ENCODE measurements at regions not wholly inside any gene's neighbourhood (a gene's known extent, or its start where the extent isn't known, plus 50 kb on each side); places are given as distances from the start of the nearest gene placed in this dataset.

- Mint-ChIP-seq H3K27ac (no peak overlapping the region), H3K36me3 (no peaks in the 10 kb centered on the region), H3K9me3 (ENCODE audit: low read depth) (peaks cover 3% of the 10 kb centered on the region), H3K4me1 (no peaks in the 10 kb centered on the region), H3K27me3 (no peaks in the 10 kb centered on the region), H3K4me3 (no peak overlapping the region)
- DNase-seq (no peak), ATAC-seq (no peak)
- CTCF ChIA-PET, result no interaction called here
These were observed 301.2 kb downstream of the TGFB2 start for GRCh38 chr1:218646288-218646687.

GRCh38 chr1:218656301-218657037, 311.3 kb downstream of the TGFB2 start:
- H3K27me3 Mint-ChIP-seq, result no peaks in the 10 kb centered on the region
- no peak for DNase-seq
- ATAC-seq, result no peak
- no peak overlapping the region for H3K27ac Mint-ChIP-seq
- H3K4me1 Mint-ChIP-seq, result no peaks in the 10 kb centered on the region
- CTCF ChIA-PET, result no interaction called here
- no peak overlapping the region for H3K4me3 Mint-ChIP-seq
- no peaks in the 10 kb centered on the region for H3K36me3 Mint-ChIP-seq
- no peaks in the 10 kb centered on the region for H3K9me3 Mint-ChIP-seq (ENCODE audit: low read depth)

- Mint-ChIP-seq H3K4me1 (no peaks in the 10 kb centered on the region), H3K9me3 (ENCODE audit: low read depth) (no peaks in the 10 kb centered on the region), H3K27me3 (no peaks in the 10 kb centered on the region), H3K27ac (no peak overlapping the region), H3K4me3 (no peak overlapping the region), H3K36me3 (no peaks in the 10 kb centered on the region)
- ATAC-seq (no peak), DNase-seq (no peak)
- CTCF ChIA-PET, result no interaction called here
These were observed 313.1 kb downstream of the TGFB2 start for GRCh38 chr1:218658269-218658668.

GRCh38 chr1:218658899-218659298, 313.8 kb downstream of the TGFB2 start:
- Mint-ChIP-seq H3K9me3 (ENCODE audit: low read depth) (no peaks in the 10 kb centered on the region), H3K4me3 (no peak overlapping the region), H3K36me3 (no peaks in the 10 kb centered on the region), H3K4me1 (no peaks in the 10 kb centered on the region), H3K27ac (no peak overlapping the region), H3K27me3 (no peaks in the 10 kb centered on the region)
- CTCF ChIA-PET, result no interaction called here
- DNase-seq (no peak), ATAC-seq (no peak)

GRCh38 chr1:218659911-218660677, 315.0 kb downstream of the TGFB2 start:
- H3K27me3 Mint-ChIP-seq, result no peaks in the 10 kb centered on the region
- DNase-seq (no peak), ATAC-seq (no peak)
- no peaks in the 10 kb centered on the region for H3K9me3 Mint-ChIP-seq (ENCODE audit: low read depth)
- H3K27ac Mint-ChIP-seq, result no peak overlapping the region
- no peaks in the 10 kb centered on the region for H3K36me3 Mint-ChIP-seq
- H3K4me3 Mint-ChIP-seq, result no peak overlapping the region
- no peaks in the 10 kb centered on the region for H3K4me1 Mint-ChIP-seq
- CTCF ChIA-PET, result no interaction called here

GRCh38 chr1:218660678-218661053, 315.5 kb downstream of the TGFB2 start:
- Mint-ChIP-seq H3K27ac (no peak overlapping the region), H3K27me3 (no peaks in the 10 kb centered on the region), H3K4me1 (no peaks in the 10 kb centered on the region), H3K4me3 (no peak overlapping the region), H3K9me3 (ENCODE audit: low read depth) (no peaks in the 10 kb centered on the region), H3K36me3 (no peaks in the 10 kb centered on the region)
- DNase-seq (no peak), ATAC-seq (no peak)
- CTCF ChIA-PET, result no interaction called here

- Mint-ChIP-seq H3K4me3 (no peak overlapping the region), H3K27me3 (no peaks in the 10 kb centered on the region), H3K9me3 (ENCODE audit: low read depth) (no peaks in the 10 kb centered on the region), H3K36me3 (no peaks in the 10 kb centered on the region), H3K27ac (no peak overlapping the region), H3K4me1 (no peaks in the 10 kb centered on the region)
- CTCF ChIA-PET, result no interaction called here
- ATAC-seq (no peak), DNase-seq (no peak)
These were observed 316.3 kb downstream of the TGFB2 start for GRCh38 chr1:218661411-218661810.

GRCh38 chr1:218664385-218665170, 319.4 kb downstream of the TGFB2 start:
- Mint-ChIP-seq H3K27me3 (no peaks in the 10 kb centered on the region), H3K27ac (no peak overlapping the region), H3K9me3 (ENCODE audit: low read depth) (no peaks in the 10 kb centered on the region), H3K36me3 (no peaks in the 10 kb centered on the region), H3K4me1 (no peaks in the 10 kb centered on the region), H3K4me3 (no peak overlapping the region)
- CTCF ChIA-PET, result no interaction called here
- DNase-seq, result no peak
- no peak for ATAC-seq

GRCh38 chr1:218665221-218665620, 320.1 kb downstream of the TGFB2 start:
- no peak for DNase-seq
- H3K36me3 Mint-ChIP-seq, result no peaks in the 10 kb centered on the region
- no peak for ATAC-seq
- no peaks in the 10 kb centered on the region for H3K4me1 Mint-ChIP-seq
- CTCF ChIA-PET, result no interaction called here
- H3K4me3 Mint-ChIP-seq, result no peak overlapping the region
- H3K9me3 Mint-ChIP-seq (ENCODE audit: low read depth), result peaks cover 2% of the 10 kb centered on the region
- no peak overlapping the region for H3K27ac Mint-ChIP-seq
- no peaks in the 10 kb centered on the region for H3K27me3 Mint-ChIP-seq

- Mint-ChIP-seq H3K4me3 (no peak overlapping the region), H3K36me3 (no peaks in the 10 kb centered on the region), H3K4me1 (no peaks in the 10 kb centered on the region), H3K9me3 (ENCODE audit: low read depth) (peaks cover 4% of the 10 kb centered on the region), H3K27me3 (no peaks in the 10 kb centered on the region), H3K27ac (no peak overlapping the region)
- CTCF ChIA-PET, result no interaction called here
- ATAC-seq (no peak), DNase-seq (no peak)
These were observed 321.1 kb downstream of the TGFB2 start for GRCh38 chr1:218666263-218666662.

- H3K4me1 Mint-ChIP-seq, result no peaks in the 10 kb centered on the region
- CTCF ChIA-PET, result no interaction called here
- no peak overlapping the region for H3K4me3 Mint-ChIP-seq
- no peak overlapping the region for H3K27ac Mint-ChIP-seq
- no peak for ATAC-seq
- no peaks in the 10 kb centered on the region for H3K36me3 Mint-ChIP-seq
- H3K27me3 Mint-ChIP-seq, result no peaks in the 10 kb centered on the region
- H3K9me3 Mint-ChIP-seq (ENCODE audit: low read depth), result peaks cover 4% of the 10 kb centered on the region
- no peak for DNase-seq
These were observed 322.8 kb downstream of the TGFB2 start for GRCh38 chr1:218667781-218668516.

GRCh38 chr1:218669431-218669830, 324.3 kb downstream of the TGFB2 start:
- Mint-ChIP-seq H3K4me1 (no peaks in the 10 kb centered on the region), H3K27me3 (no peaks in the 10 kb centered on the region), H3K36me3 (no peaks in the 10 kb centered on the region), H3K27ac (no peak overlapping the region), H3K4me3 (no peak overlapping the region), H3K9me3 (ENCODE audit: low read depth) (peaks cover 4% of the 10 kb centered on the region)
- ATAC-seq, result no peak
- CTCF ChIA-PET, result interaction anchor here (0.6 kb wide), 1 partner anchor 56 kb away, joined by 3 read pairs; no protein-coding TSS in a partner anchor
- DNase-seq, result no peak

- DNase-seq (no peak), ATAC-seq (no peak)
- Mint-ChIP-seq H3K27ac (no peak overlapping the region), H3K4me1 (no peaks in the 10 kb centered on the region), H3K27me3 (no peaks in the 10 kb centered on the region), H3K9me3 (ENCODE audit: low read depth) (peaks cover 4% of the 10 kb centered on the region), H3K4me3 (no peak overlapping the region), H3K36me3 (no peaks in the 10 kb centered on the region)
- CTCF ChIA-PET, result no interaction called here
These were observed 325.7 kb downstream of the TGFB2 start for GRCh38 chr1:218670875-218671274.

Measured in activated CD8-positive, alpha-beta memory T cell treated with anti-CD3 and anti-CD28 coated beads, Interleukin-2, amount 10 ng/mL, durations not matched to agents 7 days and 5 days (primary cell).